ENCODE measurements at regions not wholly inside any gene's neighbourhood (a gene's known extent, or its start where the extent isn't known, plus 50 kb on each side); places are given as distances from the start of the nearest gene placed in this dataset.

DNA sequence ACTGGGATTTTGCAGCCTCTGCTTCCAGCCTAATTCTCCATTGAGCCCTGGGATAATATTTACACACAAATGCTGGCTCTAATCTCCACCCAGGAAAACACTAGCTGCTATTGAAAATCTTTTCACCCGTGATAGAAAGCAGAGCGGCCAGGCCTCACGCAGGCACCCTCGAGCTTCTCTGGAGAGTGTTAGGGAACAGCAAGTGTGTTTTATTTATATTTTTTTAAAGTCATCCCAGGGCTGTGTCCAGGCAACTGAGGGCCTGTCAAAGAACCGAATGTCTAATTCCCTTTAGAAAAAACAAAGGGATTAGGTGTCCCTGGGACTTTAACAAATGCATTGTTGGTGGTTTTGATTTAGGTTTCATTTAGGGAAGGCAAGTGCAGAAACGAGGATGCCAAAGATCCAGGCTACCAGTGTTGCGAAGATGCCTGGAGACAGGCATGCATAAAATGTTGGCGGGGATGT lies 51.2 kb upstream of the SPRY4 start:
- TF ChIP-seq, protein P1, sequence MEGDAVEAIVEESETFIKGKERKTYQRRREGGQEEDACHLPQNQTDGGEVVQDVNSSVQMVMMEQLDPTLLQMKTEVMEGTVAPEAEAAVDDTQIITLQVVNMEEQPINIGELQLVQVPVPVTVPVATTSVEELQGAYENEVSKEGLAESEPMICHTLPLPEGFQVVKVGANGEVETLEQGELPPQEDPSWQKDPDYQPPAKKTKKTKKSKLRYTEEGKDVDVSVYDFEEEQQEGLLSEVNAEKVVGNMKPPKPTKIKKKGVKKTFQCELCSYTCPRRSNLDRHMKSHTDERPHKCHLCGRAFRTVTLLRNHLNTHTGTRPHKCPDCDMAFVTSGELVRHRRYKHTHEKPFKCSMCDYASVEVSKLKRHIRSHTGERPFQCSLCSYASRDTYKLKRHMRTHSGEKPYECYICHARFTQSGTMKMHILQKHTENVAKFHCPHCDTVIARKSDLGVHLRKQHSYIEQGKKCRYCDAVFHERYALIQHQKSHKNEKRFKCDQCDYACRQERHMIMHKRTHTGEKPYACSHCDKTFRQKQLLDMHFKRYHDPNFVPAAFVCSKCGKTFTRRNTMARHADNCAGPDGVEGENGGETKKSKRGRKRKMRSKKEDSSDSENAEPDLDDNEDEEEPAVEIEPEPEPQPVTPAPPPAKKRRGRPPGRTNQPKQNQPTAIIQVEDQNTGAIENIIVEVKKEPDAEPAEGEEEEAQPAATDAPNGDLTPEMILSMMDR (IDR thresholded peaks at IDR 0.05; ENCODE audit: low read depth, low read length, missing control alignments) = no peak
- no peak overlapping the region for H3K4me3 ChIP-seq (ENCODE audit: low read depth, low read length)
- DNase-seq (ENCODE audit: low read depth) = no peak
